ENCODE measurements at regions not wholly inside any gene's neighbourhood (a gene's known extent, or its start where the extent isn't known, plus 50 kb on each side); places are given as distances from the start of the nearest gene placed in this dataset.

- Histone ChIP-seq H3K4me3 (no peak overlapping the region), H3K9me3 (no peaks in the 10 kb centered on the region), H3K4me1 (no peaks in the 10 kb centered on the region), H3K36me3 (replicated peaks) (no peaks in the 10 kb centered on the region), H3K27me3 (ENCODE audit: low read depth) (no peaks in the 10 kb centered on the region)
- no peak for DNase-seq (ENCODE audit: low spot score in 2 of 2)
- in situ Hi-C loops (cut with MboI; ENCODE audit: low sequenced_read_pairs): no loop called here
Measured at GRCh38 chr3:68151359-68151758, 496.9 kb upstream of the SUCLG2 start.

- in situ Hi-C loops (cut with MboI; ENCODE audit: low sequenced_read_pairs): no loop called here
- H3K36me3 ChIP-seq (replicated peaks): no peaks in the 10 kb centered on the region
- no peaks in the 10 kb centered on the region for H3K4me1 ChIP-seq
- H3K27me3 ChIP-seq (ENCODE audit: low read depth): no peaks in the 10 kb centered on the region
- DNase-seq (ENCODE audit: low spot score in 2 of 2): no peak
- no peak overlapping the region for H3K4me3 ChIP-seq
- no peaks in the 10 kb centered on the region for H3K9me3 ChIP-seq
Measured at GRCh38 chr3:68148447-68148846, 494.0 kb upstream of the SUCLG2 start.

- Histone ChIP-seq H3K9me3 (no peaks in the 10 kb centered on the region), H3K4me3 (no peak overlapping the region), H3K27me3 (ENCODE audit: low read depth) (no peaks in the 10 kb centered on the region), H3K36me3 (replicated peaks) (no peaks in the 10 kb centered on the region), H3K4me1 (no peaks in the 10 kb centered on the region)
- no peak for DNase-seq (ENCODE audit: low spot score in 2 of 2)
- in situ Hi-C loops (cut with MboI; ENCODE audit: low sequenced_read_pairs): no loop called here
Measured at GRCh38 chr3:68142441-68142840, 488.0 kb upstream of the SUCLG2 start.

GRCh38 chr3:68139897-68140296 lies 485.5 kb upstream of the SUCLG2 start:
- no peak for DNase-seq (ENCODE audit: low spot score in 2 of 2)
- Histone ChIP-seq H3K9me3 (no peaks in the 10 kb centered on the region), H3K4me3 (no peak overlapping the region), H3K27me3 (ENCODE audit: low read depth) (no peaks in the 10 kb centered on the region), H3K4me1 (no peaks in the 10 kb centered on the region), H3K36me3 (replicated peaks) (no peaks in the 10 kb centered on the region)
- in situ Hi-C loops (cut with MboI; ENCODE audit: low sequenced_read_pairs): no loop called here

GRCh38 chr3:68136411-68136810 lies 482.0 kb upstream of the SUCLG2 start:
- DNase-seq (ENCODE audit: low spot score in 2 of 2): no peak
- Histone ChIP-seq H3K9me3 (no peaks in the 10 kb centered on the region), H3K36me3 (replicated peaks) (no peaks in the 10 kb centered on the region), H3K4me1 (no peaks in the 10 kb centered on the region), H3K27me3 (ENCODE audit: low read depth) (no peaks in the 10 kb centered on the region), H3K4me3 (no peak overlapping the region)
- in situ Hi-C loops (cut with MboI; ENCODE audit: low sequenced_read_pairs): no loop called here

- in situ Hi-C loops (cut with MboI; ENCODE audit: low sequenced_read_pairs): no loop called here
- H3K4me1 ChIP-seq: no peaks in the 10 kb centered on the region
- H3K4me3 ChIP-seq: no peak overlapping the region
- no peaks in the 10 kb centered on the region for H3K36me3 ChIP-seq (replicated peaks)
- H3K27me3 ChIP-seq (ENCODE audit: low read depth): no peaks in the 10 kb centered on the region
- DNase-seq (ENCODE audit: low spot score in 2 of 2): no peak
- no peaks in the 10 kb centered on the region for H3K9me3 ChIP-seq
Measured at GRCh38 chr3:68135067-68135466, 480.7 kb upstream of the SUCLG2 start.

DNA sequence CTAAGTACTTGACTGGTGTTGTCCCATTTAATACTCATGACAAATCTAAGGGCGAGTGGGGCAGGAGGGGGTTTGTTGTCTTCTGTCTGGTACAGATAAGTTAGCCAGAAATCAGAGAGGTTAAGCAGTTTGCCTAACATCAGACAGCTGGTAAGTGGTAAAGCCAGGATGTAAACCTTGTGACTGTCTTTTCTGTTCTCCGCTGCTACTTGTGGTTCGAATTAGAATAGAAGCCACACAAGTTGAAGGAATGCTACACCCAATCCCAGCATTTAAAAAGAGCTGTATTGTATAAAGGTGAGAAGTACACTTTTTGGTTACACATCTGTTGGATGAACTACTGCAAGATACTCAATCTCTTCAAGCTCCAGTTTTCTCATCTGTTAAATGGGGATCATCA lies 474.7 kb upstream of the SUCLG2 start:
- H3K4me1 ChIP-seq: no peaks in the 10 kb centered on the region

GRCh38 chr3:68123231-68123630 lies 468.8 kb upstream of the SUCLG2 start:
- H3K27me3 ChIP-seq (ENCODE audit: low read depth): no peaks in the 10 kb centered on the region
- in situ Hi-C loops (cut with MboI; ENCODE audit: low sequenced_read_pairs): no loop called here
- no peaks in the 10 kb centered on the region for H3K36me3 ChIP-seq (replicated peaks)
- no peaks in the 10 kb centered on the region for H3K9me3 ChIP-seq
- H3K4me1 ChIP-seq: no peaks in the 10 kb centered on the region
- no peak for DNase-seq (ENCODE audit: low spot score in 2 of 2)
- H3K4me3 ChIP-seq: no peak overlapping the region

More for the DNA sequence above, 474.7 kb upstream of the SUCLG2 start:
- Histone ChIP-seq H3K9me3 (no peaks in the 10 kb centered on the region), H3K27me3 (ENCODE audit: low read depth) (no peaks in the 10 kb centered on the region), H3K36me3 (replicated peaks) (no peaks in the 10 kb centered on the region), H3K4me3 (no peak overlapping the region)
- in situ Hi-C loops (cut with MboI; ENCODE audit: low sequenced_read_pairs): no loop called here
- no peak for DNase-seq (ENCODE audit: low spot score in 2 of 2)

DNA sequence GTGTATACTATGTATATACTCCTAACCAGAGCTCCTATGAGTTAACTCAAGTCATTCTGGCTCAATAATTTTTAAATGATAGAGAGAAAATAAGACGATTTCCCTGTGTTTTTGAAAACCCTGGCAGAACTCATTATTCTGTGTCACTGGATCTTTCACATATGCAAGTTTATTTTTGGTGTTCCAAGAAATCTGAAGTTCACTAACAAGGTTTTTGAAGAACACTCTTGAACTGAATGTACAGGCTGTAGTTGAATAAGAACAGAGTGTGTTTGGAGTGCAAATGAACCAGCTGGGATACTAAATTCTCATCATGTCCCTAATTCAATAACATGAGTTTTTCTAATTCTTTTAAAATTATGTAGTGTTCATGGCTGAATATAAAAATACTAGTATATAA lies 466.9 kb upstream of the SUCLG2 start:
- in situ Hi-C loops (cut with MboI; ENCODE audit: low sequenced_read_pairs): no loop called here
- no peak for DNase-seq (ENCODE audit: low spot score in 2 of 2)
- H3K36me3 ChIP-seq (replicated peaks): no peaks in the 10 kb centered on the region
- H3K27me3 ChIP-seq (ENCODE audit: low read depth): no peaks in the 10 kb centered on the region
- no peaks in the 10 kb centered on the region for H3K9me3 ChIP-seq
- no peak overlapping the region for H3K4me3 ChIP-seq
- no peaks in the 10 kb centered on the region; the same call in 1 of the 2 replicates for H3K4me1 ChIP-seq

DNA sequence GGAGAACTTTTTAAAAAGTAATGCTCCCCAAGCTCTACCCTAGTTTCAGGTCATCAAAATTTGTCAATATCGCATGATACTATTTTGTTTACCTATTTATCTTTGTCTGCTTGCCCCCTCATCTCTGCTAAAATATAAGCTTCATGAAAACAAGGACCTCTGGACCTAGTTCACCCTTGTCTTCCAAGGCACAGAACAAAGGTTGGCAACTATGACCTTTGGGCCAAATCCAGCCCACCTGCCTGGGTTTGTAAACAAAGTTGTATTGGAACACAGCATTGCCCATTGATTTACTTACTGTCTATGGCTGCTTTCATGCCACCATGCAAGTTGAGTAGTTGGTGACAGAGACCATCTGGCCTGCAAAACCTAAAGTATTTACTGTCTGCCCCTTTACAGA lies 462.2 kb upstream of the SUCLG2 start:
- Histone ChIP-seq H3K27me3 (ENCODE audit: low read depth) (no peaks in the 10 kb centered on the region), H3K9me3 (no peaks in the 10 kb centered on the region), H3K4me3 (no peak overlapping the region), H3K36me3 (replicated peaks) (no peaks in the 10 kb centered on the region), H3K4me1 (no peaks in the 10 kb centered on the region; the same call in 1 of the 2 replicates)
- in situ Hi-C loops (cut with MboI; ENCODE audit: low sequenced_read_pairs): no loop called here
- DNase-seq (ENCODE audit: low spot score in 2 of 2): no peak

GRCh38 chr3:68103811-68104210 lies 449.4 kb upstream of the SUCLG2 start:
- Histone ChIP-seq H3K27me3 (ENCODE audit: low read depth) (no peaks in the 10 kb centered on the region), H3K36me3 (replicated peaks) (no peaks in the 10 kb centered on the region), H3K4me3 (no peak overlapping the region), H3K4me1 (no peaks in the 10 kb centered on the region), H3K9me3 (no peaks in the 10 kb centered on the region)
- in situ Hi-C loops (cut with MboI; ENCODE audit: low sequenced_read_pairs): no loop called here
- DNase-seq (ENCODE audit: low spot score in 2 of 2): no peak

GRCh38 chr3:68090571-68090970 lies 436.2 kb upstream of the SUCLG2 start:
- Histone ChIP-seq H3K4me3 (no peak overlapping the region), H3K4me1 (no peaks in the 10 kb centered on the region), H3K9me3 (no peaks in the 10 kb centered on the region), H3K36me3 (replicated peaks) (no peaks in the 10 kb centered on the region), H3K27me3 (ENCODE audit: low read depth) (no peaks in the 10 kb centered on the region)
- DNase-seq (ENCODE audit: low spot score in 2 of 2): no peak
- in situ Hi-C loops (cut with MboI; ENCODE audit: low sequenced_read_pairs): no loop called here

DNA sequence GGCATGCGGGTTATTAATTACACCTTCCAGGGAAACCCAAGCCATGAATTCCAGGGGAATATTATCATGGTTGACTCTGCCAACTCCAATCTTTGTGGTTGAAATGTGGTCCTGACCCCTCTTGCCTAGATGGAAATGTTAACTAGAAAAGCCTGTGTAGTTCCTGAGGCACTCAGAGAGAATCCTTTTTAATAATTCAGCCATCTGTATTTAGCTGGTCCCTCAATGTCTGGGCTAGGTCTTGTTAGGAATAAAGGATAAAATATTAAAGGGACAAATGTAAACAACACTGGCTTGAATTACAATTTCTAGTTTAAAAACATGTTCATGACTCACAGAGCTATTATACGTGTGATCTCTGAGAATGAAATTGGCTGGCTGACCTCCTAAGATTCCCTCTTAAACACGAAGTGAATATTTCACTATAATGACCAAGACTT lies 435.2 kb upstream of the SUCLG2 start:
- no peaks in the 10 kb centered on the region for H3K36me3 ChIP-seq (replicated peaks)
- in situ Hi-C loops (cut with MboI; ENCODE audit: low sequenced_read_pairs): no loop called here
- H3K27me3 ChIP-seq (ENCODE audit: low read depth): no peaks in the 10 kb centered on the region
- H3K4me3 ChIP-seq: no peak overlapping the region
- H3K4me1 ChIP-seq: no peaks in the 10 kb centered on the region
- no peaks in the 10 kb centered on the region for H3K9me3 ChIP-seq
- no peak for DNase-seq (ENCODE audit: low spot score in 2 of 2)

GRCh38 chr3:68088636-68089035 lies 434.2 kb upstream of the SUCLG2 start:
- Histone ChIP-seq H3K4me3 (no peak overlapping the region), H3K27me3 (ENCODE audit: low read depth) (no peaks in the 10 kb centered on the region), H3K4me1 (no peaks in the 10 kb centered on the region), H3K36me3 (replicated peaks) (no peaks in the 10 kb centered on the region), H3K9me3 (no peaks in the 10 kb centered on the region)
- DNase-seq (ENCODE audit: low spot score in 2 of 2): no peak
- in situ Hi-C loops (cut with MboI; ENCODE audit: low sequenced_read_pairs): no loop called here

DNA sequence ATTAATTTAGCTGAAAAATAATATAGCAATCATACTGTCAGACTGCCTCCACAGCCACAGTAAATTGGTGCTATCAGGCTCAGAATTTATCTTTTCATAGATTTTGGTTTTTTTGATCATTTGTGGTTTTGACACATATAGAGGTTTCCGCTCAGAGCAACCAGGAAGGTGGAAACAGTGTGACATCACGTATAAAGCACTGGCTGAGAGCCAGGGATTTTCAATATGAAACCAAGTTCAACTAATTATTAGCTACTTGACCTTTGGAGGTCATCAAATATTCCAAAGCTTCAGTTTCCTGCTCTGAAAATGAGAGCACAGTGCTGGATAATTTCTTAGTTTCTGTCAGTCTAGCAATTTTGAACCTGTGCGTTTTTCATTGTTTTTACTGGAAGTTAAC lies 433.8 kb upstream of the SUCLG2 start:
- no peak for DNase-seq (ENCODE audit: low spot score in 2 of 2)
- Histone ChIP-seq H3K27me3 (ENCODE audit: low read depth) (no peaks in the 10 kb centered on the region), H3K9me3 (no peaks in the 10 kb centered on the region), H3K4me3 (no peak overlapping the region), H3K36me3 (replicated peaks) (no peaks in the 10 kb centered on the region), H3K4me1 (no peaks in the 10 kb centered on the region)
- in situ Hi-C loops (cut with MboI; ENCODE audit: low sequenced_read_pairs): no loop called here
